GM12864 (cell line): ENCODE measurements at regions not wholly inside any gene's neighbourhood (a gene's known extent, or its start where the extent isn't known, plus 50 kb on each side); places are given as distances from the start of the nearest gene placed in this dataset.

Experiments used
- DNase-seq: peaks from one replicate; pipeline ENCODE4 v3.0.0-alpha.2; 2011; ENCODE audit warnings: low read depth
- H3K4me3 ChIP-seq: 2 replicates; pipeline ENCODE4 v1.5.1; 2011; ENCODE audit warnings: mild to moderate bottlenecking, low read depth, low read length, control low read depth
- CTCF ChIP-seq: IDR thresholded peaks from 2 replicates; pipeline ENCODE4 v1.5.1; 2011; ENCODE audit warnings: low read depth, mild to moderate bottlenecking, moderate library complexity, low read length, control low read depth, inconsistent platforms; ENCODE audit errors: missing control alignments

GRCh38 chr5:25056836-25057235 is 412.1 kb upstream of the CDH10 start:
- no peak for TF ChIP-seq CTCF
- no peak overlapping the region for H3K4me3 ChIP-seq
- no peak for DNase-seq

- TF ChIP-seq CTCF = no peak
- H3K4me3 ChIP-seq = no peak overlapping the region
- DNase-seq = no peak
Observed at GRCh38 chr5:25033658-25034057, 388.9 kb upstream of the CDH10 start.

GRCh38 chr5:25029004-25029403 is 384.2 kb upstream of the CDH10 start:
- DNase-seq = no peak
- H3K4me3 ChIP-seq = no peak overlapping the region
- TF ChIP-seq CTCF = no peak

GRCh38 chr5:25027526-25027925 is 382.7 kb upstream of the CDH10 start:
- no peak for TF ChIP-seq CTCF
- no peak overlapping the region for H3K4me3 ChIP-seq
- DNase-seq = no peak

- no peak overlapping the region for H3K4me3 ChIP-seq
- no peak for DNase-seq
- no peak for TF ChIP-seq CTCF
Observed at GRCh38 chr5:25027061-25027460, 382.3 kb upstream of the CDH10 start.

GRCh38 chr5:25025831-25026230 is 381.1 kb upstream of the CDH10 start:
- no peak overlapping the region for H3K4me3 ChIP-seq
- no peak for TF ChIP-seq CTCF
- no peak for DNase-seq

- no peak overlapping the region for H3K4me3 ChIP-seq
- DNase-seq = no peak
- no peak for TF ChIP-seq CTCF
Observed at GRCh38 chr5:25020454-25020853, 375.7 kb upstream of the CDH10 start.
